ENCODE measurements at regions not wholly inside any gene's neighbourhood (a gene's known extent, or its start where the extent isn't known, plus 50 kb on each side); places are given as distances from the start of the nearest gene placed in this dataset.

DNA sequence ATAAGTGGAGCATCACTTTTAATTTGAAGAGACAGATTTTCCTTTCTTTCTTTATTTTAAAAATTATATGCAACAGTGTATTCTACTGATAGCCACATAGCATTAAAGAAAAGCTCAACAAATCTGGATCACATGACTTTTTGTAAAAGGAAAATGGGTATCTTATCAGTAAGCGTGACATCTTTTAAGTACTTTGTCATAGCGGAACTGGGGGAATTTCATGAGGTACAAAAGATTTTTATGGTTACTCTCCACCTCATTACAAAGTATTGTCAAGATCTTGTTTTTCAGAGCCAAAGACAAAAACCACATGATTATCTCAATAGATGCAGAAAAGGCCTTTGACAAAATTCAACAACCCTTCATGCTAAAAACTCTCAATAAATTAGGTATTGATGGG lies 219.6 kb upstream of the ZPLD1 start:
- TF ChIP-seq POLR2A (IDR thresholded peaks at IDR 0.05) (no peak), CTCF (IDR thresholded peaks at IDR 0.05 in 4 of 5, conservative IDR thresholded peaks at IDR 0.05 in 1 of 5) (no peak)

All from gastrocnemius medialis (tissue), 4 donors.